Panc1 (cell line): ENCODE measurements at regions not wholly inside any gene's neighbourhood (a gene's known extent, or its start where the extent isn't known, plus 50 kb on each side); places are given as distances from the start of the nearest gene placed in this dataset.

Experiments
- POLR2AphosphoS5 ChIP-seq: IDR thresholded peaks from 2 replicates; pipeline ENCODE4 v1.6.1; 2012; ENCODE audit warnings: mild to moderate bottlenecking, low read depth, low read length, moderate library complexity
- SIN3A ChIP-seq: IDR thresholded peaks from 2 replicates; pipeline ENCODE4 v1.6.1; 2012; ENCODE audit warnings: low read depth, mild to moderate bottlenecking, low read length, moderate library complexity, borderline replicate concordance; ENCODE audit not compliant: insufficient read depth
- TF ChIP-seq, protein P1 (sequence below): fragments of 450-650 bp; IDR thresholded peaks from 2 replicates; pipeline ENCODE4 v1.5.1; 2017; ENCODE audit warnings: mild to moderate bottlenecking
- TF ChIP-seq, protein P2 (sequence below), 2 experiments: IDR thresholded peaks; 2 replicates each; pipeline ENCODE4 v1.6.1; 2011 to 2012; ENCODE audit warnings: low read depth in 2 of 2, control low read depth in 1 of 2, low read length in 1 of 2, mild to moderate bottlenecking in 1 of 2, moderate library complexity in 1 of 2; ENCODE audit not compliant: insufficient read depth in 1 of 2

DNA sequence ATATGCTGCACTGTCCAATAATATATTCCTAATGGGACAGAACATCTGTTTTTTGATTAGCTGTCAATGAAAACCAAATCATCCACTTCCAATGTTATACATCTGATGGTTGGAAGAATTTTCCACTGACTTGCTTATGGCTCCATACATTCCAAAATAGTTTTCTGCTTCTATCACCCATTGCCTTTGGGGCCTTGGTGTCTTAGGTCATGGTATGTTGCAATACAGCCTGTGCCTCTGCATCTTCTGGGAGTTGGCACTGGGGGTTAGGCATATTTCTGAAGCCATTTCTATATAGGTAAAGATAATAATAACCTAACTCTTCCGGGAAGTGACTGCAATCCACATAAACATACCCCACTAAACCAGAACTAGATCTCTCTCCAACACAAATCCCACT lies 53.2 kb upstream of the NR3C2 start:
- TF ChIP-seq, protein P1, sequence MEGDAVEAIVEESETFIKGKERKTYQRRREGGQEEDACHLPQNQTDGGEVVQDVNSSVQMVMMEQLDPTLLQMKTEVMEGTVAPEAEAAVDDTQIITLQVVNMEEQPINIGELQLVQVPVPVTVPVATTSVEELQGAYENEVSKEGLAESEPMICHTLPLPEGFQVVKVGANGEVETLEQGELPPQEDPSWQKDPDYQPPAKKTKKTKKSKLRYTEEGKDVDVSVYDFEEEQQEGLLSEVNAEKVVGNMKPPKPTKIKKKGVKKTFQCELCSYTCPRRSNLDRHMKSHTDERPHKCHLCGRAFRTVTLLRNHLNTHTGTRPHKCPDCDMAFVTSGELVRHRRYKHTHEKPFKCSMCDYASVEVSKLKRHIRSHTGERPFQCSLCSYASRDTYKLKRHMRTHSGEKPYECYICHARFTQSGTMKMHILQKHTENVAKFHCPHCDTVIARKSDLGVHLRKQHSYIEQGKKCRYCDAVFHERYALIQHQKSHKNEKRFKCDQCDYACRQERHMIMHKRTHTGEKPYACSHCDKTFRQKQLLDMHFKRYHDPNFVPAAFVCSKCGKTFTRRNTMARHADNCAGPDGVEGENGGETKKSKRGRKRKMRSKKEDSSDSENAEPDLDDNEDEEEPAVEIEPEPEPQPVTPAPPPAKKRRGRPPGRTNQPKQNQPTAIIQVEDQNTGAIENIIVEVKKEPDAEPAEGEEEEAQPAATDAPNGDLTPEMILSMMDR, result no peak
- TF ChIP-seq POLR2AphosphoS5, result no peak
- no peak for TF ChIP-seq SIN3A
- TF ChIP-seq, protein P2, sequence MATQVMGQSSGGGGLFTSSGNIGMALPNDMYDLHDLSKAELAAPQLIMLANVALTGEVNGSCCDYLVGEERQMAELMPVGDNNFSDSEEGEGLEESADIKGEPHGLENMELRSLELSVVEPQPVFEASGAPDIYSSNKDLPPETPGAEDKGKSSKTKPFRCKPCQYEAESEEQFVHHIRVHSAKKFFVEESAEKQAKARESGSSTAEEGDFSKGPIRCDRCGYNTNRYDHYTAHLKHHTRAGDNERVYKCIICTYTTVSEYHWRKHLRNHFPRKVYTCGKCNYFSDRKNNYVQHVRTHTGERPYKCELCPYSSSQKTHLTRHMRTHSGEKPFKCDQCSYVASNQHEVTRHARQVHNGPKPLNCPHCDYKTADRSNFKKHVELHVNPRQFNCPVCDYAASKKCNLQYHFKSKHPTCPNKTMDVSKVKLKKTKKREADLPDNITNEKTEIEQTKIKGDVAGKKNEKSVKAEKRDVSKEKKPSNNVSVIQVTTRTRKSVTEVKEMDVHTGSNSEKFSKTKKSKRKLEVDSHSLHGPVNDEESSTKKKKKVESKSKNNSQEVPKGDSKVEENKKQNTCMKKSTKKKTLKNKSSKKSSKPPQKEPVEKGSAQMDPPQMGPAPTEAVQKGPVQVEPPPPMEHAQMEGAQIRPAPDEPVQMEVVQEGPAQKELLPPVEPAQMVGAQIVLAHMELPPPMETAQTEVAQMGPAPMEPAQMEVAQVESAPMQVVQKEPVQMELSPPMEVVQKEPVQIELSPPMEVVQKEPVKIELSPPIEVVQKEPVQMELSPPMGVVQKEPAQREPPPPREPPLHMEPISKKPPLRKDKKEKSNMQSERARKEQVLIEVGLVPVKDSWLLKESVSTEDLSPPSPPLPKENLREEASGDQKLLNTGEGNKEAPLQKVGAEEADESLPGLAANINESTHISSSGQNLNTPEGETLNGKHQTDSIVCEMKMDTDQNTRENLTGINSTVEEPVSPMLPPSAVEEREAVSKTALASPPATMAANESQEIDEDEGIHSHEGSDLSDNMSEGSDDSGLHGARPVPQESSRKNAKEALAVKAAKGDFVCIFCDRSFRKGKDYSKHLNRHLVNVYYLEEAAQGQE (IDR thresholded peaks at IDR 0.05; ENCODE audit: insufficient read depth in 1 of 2, low read depth in 2 of 2, low read length in 1 of 2), result no peak
